ENCODE measurements at regions not wholly inside any gene's neighbourhood (a gene's known extent, or its start where the extent isn't known, plus 50 kb on each side); places are given as distances from the start of the nearest gene placed in this dataset.

- no peak for TF ChIP-seq CTCF (conservative IDR thresholded peaks at IDR 0.05; ENCODE audit: low read depth, low read length)
- no peak for TF ChIP-seq EZH2 (IDR thresholded peaks at IDR 0.05; ENCODE audit: borderline replicate concordance, low read depth, low read length, poor library complexity, severe bottlenecking)
Measured at GRCh38 chr10:11685787-11686218, 56.4 kb upstream of the ECHDC3 start.
